ENCODE measurements at regions not wholly inside any gene's neighbourhood (a gene's known extent, or its start where the extent isn't known, plus 50 kb on each side); places are given as distances from the start of the nearest gene placed in this dataset.

GRCh38 chr17:77391668-77392375 is 251.1 kb downstream of the SEC14L1 start (continued):
- TF ChIP-seq DNMT1 (CRISPR knock-in tag; IDR thresholded peaks at IDR 0.05): no peak
- TF ChIP-seq ZNF564 (CRISPR knock-in tag; IDR thresholded peaks at IDR 0.05): peak; percentile 33; the same call in 1 of the 2 replicates
- TF ChIP-seq SP4 (CRISPR knock-in tag; IDR thresholded peaks at IDR 0.05): no peak
- TF ChIP-seq ZNF570 (CRISPR knock-in tag; IDR thresholded peaks at IDR 0.05; ENCODE audit: borderline replicate concordance): peak; percentile 38; the same call in 1 of the 2 replicates
- no peak for TF ChIP-seq ZBTB21 (CRISPR knock-in tag; IDR thresholded peaks at IDR 0.05)
- no peak for TF ChIP-seq E2F1 (CRISPR knock-in tag; IDR thresholded peaks at IDR 0.05)
- no peak for TF ChIP-seq SIX1 (CRISPR knock-in tag; IDR thresholded peaks at IDR 0.05; ENCODE audit: borderline replicate concordance)
- no peak for TF ChIP-seq GATA4 (IDR thresholded peaks at IDR 0.05; ENCODE audit: borderline replicate concordance, low read depth)
- no peak for TF ChIP-seq MIER2 (CRISPR knock-in tag; IDR thresholded peaks at IDR 0.05)
- no peak for TF ChIP-seq ZNF446 (CRISPR knock-in tag; IDR thresholded peaks at IDR 0.05)
- TF ChIP-seq USF2 (IDR thresholded peaks at IDR 0.05; ENCODE audit: low read depth, low read length): no peak
- no peak for TF ChIP-seq USF2 (CRISPR knock-in tag; IDR thresholded peaks at IDR 0.05; ENCODE audit: borderline replicate concordance)
- peak; percentile 53; the same call in 1 of the 2 replicates for TF ChIP-seq MXD1 (CRISPR knock-in tag; IDR thresholded peaks at IDR 0.05)
- TF ChIP-seq ZNF30 (CRISPR knock-in tag; IDR thresholded peaks at IDR 0.05): no peak
- TF ChIP-seq ZNF589 (CRISPR knock-in tag; conservative IDR thresholded peaks at IDR 0.05): no peak
- 0 out of 2 replicates have a peak, but pooled peaks have one; percentile 6 for TF ChIP-seq ZNF776 (CRISPR knock-in tag; IDR thresholded peaks at IDR 0.05)
- TF ChIP-seq GPN1 (CRISPR knock-in tag; IDR thresholded peaks at IDR 0.05; ENCODE audit: borderline replicate concordance): no peak
- TF ChIP-seq SP140L (CRISPR knock-in tag; IDR thresholded peaks at IDR 0.05; ENCODE audit: borderline replicate concordance): no peak
- TF ChIP-seq SOX13 (IDR thresholded peaks at IDR 0.05): no peak
- no peak for TF ChIP-seq SOX13 (CRISPR knock-in tag; conservative IDR thresholded peaks at IDR 0.05 in 1 of 2, IDR thresholded peaks at IDR 0.05 in 1 of 2)
- no peak for TF ChIP-seq ZNF503 (CRISPR knock-in tag; IDR thresholded peaks at IDR 0.05)
- TF ChIP-seq RFXANK (CRISPR knock-in tag; IDR thresholded peaks at IDR 0.05): no peak
- peak; percentile 80 for TF ChIP-seq ZNF782 (CRISPR knock-in tag; IDR thresholded peaks at IDR 0.05; ENCODE audit: borderline replicate concordance)
- TF ChIP-seq ZNF343 (CRISPR knock-in tag; IDR thresholded peaks at IDR 0.05): 0 out of 2 replicates have a peak, but pooled peaks have one; percentile 15
- TF ChIP-seq SIX4 (CRISPR knock-in tag; IDR thresholded peaks at IDR 0.05): no peak
- TF ChIP-seq ZNF543 (CRISPR knock-in tag; IDR thresholded peaks at IDR 0.05): peak; percentile 30; the same call in 1 of the 2 replicates

Data from HepG2 (cell line).